Duodenal mucosa (tissue), 2 donors: ENCODE measurements at regions not wholly inside any gene's neighbourhood (a gene's known extent, or its start where the extent isn't known, plus 50 kb on each side); places are given as distances from the start of the nearest gene placed in this dataset.
"Not testable (repeated sequence)": the region's sequence is repeated elsewhere in the genome, so short reads cannot be mapped to it uniquely, and the experiment has no call there.

ENCODE experiments used
- H3K27ac ChIP-seq: one replicate; pipeline ENCODE4 v1.7.0; 2013; ENCODE audit warnings: low read depth, low read length
- H3K27me3 ChIP-seq, 2 donors: one replicate each; pipeline ENCODE4 v1.7.0; 2013; ENCODE audit warnings: low read length in 2 of 2, control low read depth in 1 of 2; ENCODE audit not compliant: insufficient read depth in 2 of 2, control insufficient read depth in 1 of 2
- H3K36me3 ChIP-seq, 2 donors: one replicate each; pipeline ENCODE4 v1.7.0; 2013; ENCODE audit warnings: low read length in 2 of 2, control low read depth in 1 of 2; ENCODE audit not compliant: insufficient read depth in 2 of 2, control insufficient read depth in 1 of 2
- H3K4me1 ChIP-seq, 2 donors: one replicate each; pipeline ENCODE4 v1.7.0; 2013; ENCODE audit warnings: low read length in 2 of 2, control low read depth in 1 of 2; ENCODE audit not compliant: insufficient read depth in 2 of 2, control insufficient read depth in 1 of 2
- H3K4me3 ChIP-seq, 2 donors: one replicate each; pipeline ENCODE4 v1.7.0; 2013; ENCODE audit warnings: low read length in 2 of 2, low read depth in 1 of 2
- H3K9ac ChIP-seq, 2 donors: one replicate each; pipeline ENCODE4 v1.7.0; 2013; ENCODE audit warnings: low read length in 2 of 2, low read depth in 1 of 2
- H3K9me3 ChIP-seq, 2 donors: one replicate each; pipeline ENCODE4 v1.7.0; 2013; ENCODE audit warnings: low read length in 2 of 2, control low read depth in 1 of 2; ENCODE audit not compliant: control insufficient read depth in 1 of 2

DNA sequence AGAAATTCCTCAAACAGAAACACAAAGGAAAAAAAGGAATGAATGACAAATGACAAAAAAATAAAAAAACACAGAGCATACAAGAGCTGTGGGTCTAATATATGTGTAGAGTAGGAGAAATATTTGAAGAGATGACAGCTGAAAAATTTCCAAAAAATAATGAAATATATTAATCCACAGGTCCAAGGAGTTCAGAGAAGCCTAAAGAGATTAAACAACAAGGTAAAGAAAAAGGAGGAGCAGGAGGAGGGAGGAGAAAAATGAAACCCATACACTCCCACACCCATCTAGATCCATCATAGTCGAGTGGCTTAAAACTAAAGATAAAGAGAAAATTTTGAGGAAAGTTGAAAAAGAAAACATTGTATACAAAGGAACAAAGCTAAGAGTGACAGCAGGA lies 182.4 kb upstream of the MAP3K1 start:
- H3K36me3 ChIP-seq: no peaks in the 10 kb centered on the region
- H3K4me1 ChIP-seq: peaks cover 9 to 16% of the 10 kb centered on the region in 2 donors
- H3K9ac ChIP-seq: no peak overlapping the region
- no peak overlapping the region for H3K4me3 ChIP-seq
- no peaks in the 10 kb centered on the region for H3K27me3 ChIP-seq
- peaks cover 0 to under 1% of the 10 kb centered on the region in 2 donors for H3K9me3 ChIP-seq
- no peak overlapping the region for H3K27ac ChIP-seq

DNA sequence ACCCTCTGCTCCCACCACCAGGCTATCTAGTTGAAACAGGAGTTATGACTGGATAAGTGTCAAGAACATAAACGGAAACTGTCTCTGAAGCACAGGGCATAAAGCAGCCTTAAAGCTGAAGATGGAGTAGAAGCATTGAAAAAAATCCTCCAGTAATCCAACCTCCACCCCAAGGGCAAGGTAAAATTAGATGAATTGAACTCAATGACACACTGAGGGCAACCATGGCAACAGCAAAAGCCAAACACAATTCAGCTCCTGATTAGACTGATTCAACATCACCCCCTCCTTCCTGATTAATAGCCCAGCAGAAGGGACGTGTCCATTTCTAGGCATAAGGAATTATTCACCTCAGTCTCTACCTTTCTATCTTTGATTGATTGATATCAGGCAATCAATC lies 183.2 kb upstream of the MAP3K1 start:
- H3K36me3 ChIP-seq: no peaks in the 10 kb centered on the region
- H3K4me3 ChIP-seq: no peak overlapping the region
- no peak overlapping the region for H3K9ac ChIP-seq
- H3K27ac ChIP-seq: no peak overlapping the region
- peaks cover 3 to 9% of the 10 kb centered on the region in 2 donors for H3K4me1 ChIP-seq
- H3K27me3 ChIP-seq: no peaks in the 10 kb centered on the region
- peaks cover 0 to 3% of the 10 kb centered on the region in 2 donors for H3K9me3 ChIP-seq

DNA sequence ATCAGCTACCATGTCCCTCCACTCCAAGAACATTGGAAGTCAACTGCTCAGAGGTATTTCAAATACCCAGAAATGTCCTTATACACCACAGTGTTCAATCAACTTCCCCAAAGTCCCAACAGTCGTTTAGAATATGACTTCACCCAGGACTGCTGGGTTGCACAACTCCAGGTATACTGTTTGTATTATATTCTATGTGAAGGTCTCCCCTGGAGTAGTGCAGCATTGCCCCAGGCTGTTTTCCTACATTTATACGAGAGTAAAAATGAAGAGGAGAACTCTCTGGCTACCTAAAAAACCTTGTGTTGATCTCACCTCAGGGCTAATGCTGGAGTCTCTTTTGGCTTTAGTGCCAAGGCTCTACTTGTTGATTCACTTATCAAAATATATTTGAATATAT lies 183.6 kb upstream of the MAP3K1 start:
- Histone ChIP-seq H3K27ac (no peak overlapping the region), H3K4me1 (peaks cover 0 to 4% of the 10 kb centered on the region in 2 donors), H3K36me3 (no peaks in the 10 kb centered on the region), H3K27me3 (no peaks in the 10 kb centered on the region), H3K9ac (no peak overlapping the region), H3K9me3 (peaks cover 0 to 3% of the 10 kb centered on the region in 2 donors), H3K4me3 (no peak overlapping the region)

DNA sequence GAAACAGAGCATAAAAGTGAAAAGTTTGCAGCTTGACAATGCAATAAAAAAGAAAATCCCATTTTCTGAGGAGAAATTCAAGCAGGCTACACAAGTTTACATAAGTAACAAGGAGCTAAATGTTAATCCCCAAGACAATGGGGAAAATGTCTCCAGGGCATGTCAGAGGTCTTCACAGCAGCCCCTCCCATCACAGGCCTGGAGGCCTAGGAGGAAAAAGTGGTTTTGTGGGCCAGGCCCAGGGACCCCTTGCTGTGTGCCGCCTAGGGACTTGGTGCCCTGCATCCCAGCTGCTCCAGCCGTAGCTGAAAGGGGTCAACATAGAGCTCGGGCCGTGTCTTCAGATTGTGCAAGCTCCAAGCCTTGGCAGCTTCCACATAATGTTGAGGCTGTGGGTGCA lies 186.7 kb upstream of the MAP3K1 start:
- H3K27ac ChIP-seq, H3K27me3 ChIP-seq, H3K4me1 ChIP-seq, H3K4me3 ChIP-seq, H3K36me3 ChIP-seq, H3K9me3 ChIP-seq, H3K9ac ChIP-seq: not testable (repeated sequence)

DNA sequence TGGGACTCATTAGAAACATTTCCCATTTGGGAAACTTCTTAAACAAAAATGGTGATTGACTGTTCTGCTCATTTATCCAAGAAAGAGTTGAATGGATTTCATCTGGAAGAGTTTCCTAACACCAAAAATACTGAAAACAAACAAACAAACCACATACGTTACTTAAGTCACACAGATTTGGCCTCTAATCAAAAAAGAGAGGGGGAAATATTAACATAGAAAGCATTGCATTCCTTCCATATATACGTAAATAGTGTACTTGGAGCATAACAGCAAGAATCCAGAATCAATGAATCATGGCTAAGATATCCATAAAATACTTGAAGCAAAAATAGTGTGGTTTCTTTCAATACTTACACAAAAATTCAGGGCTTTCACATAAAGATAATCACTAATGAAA lies 189.8 kb upstream of the MAP3K1 start:
- Histone ChIP-seq H3K27me3 (no peaks in the 10 kb centered on the region), H3K9me3 (peaks cover 0 to 3% of the 10 kb centered on the region in 2 donors), H3K4me3 (no peak overlapping the region), H3K9ac (no peak overlapping the region), H3K36me3 (no peaks in the 10 kb centered on the region), H3K27ac (no peak overlapping the region), H3K4me1 (no peaks in the 10 kb centered on the region)

DNA sequence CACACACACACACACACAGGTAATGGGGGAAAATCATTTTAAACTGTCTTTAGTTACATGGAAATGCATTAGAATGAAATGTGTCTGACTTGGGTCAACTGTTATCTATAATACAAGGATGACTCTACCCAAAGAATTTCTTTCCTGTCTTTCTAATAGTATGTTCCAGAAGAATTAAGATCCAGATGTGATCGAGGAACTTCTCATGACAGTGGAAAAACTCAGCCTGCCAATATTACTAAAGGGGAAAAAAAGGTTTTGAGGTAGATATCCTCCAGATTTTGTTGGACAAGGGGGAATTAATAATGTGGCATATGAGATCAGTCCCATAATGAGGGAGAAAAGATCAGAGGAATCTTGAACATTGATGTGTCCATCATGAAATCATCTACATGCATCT lies 190.6 kb upstream of the MAP3K1 start:
- H3K9ac ChIP-seq: no peak overlapping the region
- H3K4me3 ChIP-seq: no peak overlapping the region
- H3K9me3 ChIP-seq: peaks cover 0 to 3% of the 10 kb centered on the region in 2 donors

DNA sequence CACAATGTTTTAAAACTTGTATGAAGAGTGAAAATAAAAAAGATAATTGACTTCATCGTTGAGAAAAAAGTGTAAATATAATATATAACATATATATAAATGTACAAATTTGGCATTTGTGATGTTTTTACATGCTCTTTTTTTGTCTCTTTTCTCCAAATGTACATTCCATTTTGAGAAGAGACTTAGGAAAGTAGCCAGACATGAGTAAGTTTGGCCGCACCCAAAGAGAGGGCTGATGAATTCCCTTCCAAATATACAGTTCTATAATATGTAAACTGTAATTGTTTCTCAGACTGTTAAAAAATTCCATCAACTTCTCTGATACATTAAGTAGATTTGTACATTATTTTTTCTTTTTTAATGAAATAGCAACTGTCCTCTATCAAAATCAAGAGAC lies 193.2 kb upstream of the MAP3K1 start:
- Histone ChIP-seq H3K9me3 (peaks cover 12 to 14% of the 10 kb centered on the region in 2 donors), H3K9ac (no peak overlapping the region), H3K4me3 (no peak overlapping the region), H3K27me3 (no peaks in the 10 kb centered on the region), H3K27ac (no peak overlapping the region), H3K36me3 (no peaks in the 10 kb centered on the region), H3K4me1 (no peaks in the 10 kb centered on the region)

More for the DNA sequence above, 190.6 kb upstream of the MAP3K1 start:
- H3K4me1 ChIP-seq: no peaks in the 10 kb centered on the region
- H3K27ac ChIP-seq: no peak overlapping the region
- H3K36me3 ChIP-seq: no peaks in the 10 kb centered on the region
- H3K27me3 ChIP-seq: no peaks in the 10 kb centered on the region

DNA sequence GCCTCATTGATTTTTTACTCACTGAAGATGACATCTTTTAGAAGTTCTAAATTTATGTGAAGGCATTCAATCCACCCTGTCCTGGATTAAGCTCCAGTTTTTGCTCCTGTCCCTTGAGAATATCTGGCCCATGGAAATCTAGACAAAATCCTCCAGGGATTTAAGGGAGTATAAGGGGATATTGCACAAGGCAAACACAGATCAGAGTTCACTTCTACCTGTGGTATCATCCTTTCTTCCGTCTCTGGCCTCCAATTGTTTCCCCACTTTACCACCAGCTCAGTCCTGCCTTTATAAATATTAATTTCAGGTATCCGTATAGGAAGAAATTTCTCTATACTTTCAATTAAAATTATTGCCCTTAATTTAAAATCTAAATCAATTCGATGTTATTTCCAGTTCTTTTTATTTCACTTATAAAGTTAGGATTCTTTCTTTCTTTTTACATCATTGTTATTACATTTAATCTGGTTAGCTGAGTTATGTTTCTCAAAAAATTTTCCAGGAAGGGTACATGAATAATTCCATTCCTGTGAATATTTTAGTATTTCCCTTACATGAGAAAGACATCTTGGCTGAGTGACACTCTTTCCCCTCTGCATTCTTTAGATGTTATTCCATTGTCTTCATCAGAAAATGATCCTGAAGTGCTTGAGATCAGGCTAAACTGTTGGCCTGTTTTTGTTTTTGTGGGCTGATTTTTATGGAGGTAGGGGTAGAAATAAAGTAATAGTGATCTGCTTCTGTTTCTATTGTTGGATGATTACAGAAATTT lies 194.3 kb upstream of the MAP3K1 start:
- Histone ChIP-seq H3K9me3 (peaks cover 12 to 14% of the 10 kb centered on the region in 2 donors), H3K36me3 (no peaks in the 10 kb centered on the region), H3K4me1 (peaks cover 6 to 9% of the 10 kb centered on the region in 2 donors), H3K4me3 (no peak overlapping the region), H3K9ac (no peak overlapping the region), H3K27me3 (no peaks in the 10 kb centered on the region), H3K27ac (no peak overlapping the region)

DNA sequence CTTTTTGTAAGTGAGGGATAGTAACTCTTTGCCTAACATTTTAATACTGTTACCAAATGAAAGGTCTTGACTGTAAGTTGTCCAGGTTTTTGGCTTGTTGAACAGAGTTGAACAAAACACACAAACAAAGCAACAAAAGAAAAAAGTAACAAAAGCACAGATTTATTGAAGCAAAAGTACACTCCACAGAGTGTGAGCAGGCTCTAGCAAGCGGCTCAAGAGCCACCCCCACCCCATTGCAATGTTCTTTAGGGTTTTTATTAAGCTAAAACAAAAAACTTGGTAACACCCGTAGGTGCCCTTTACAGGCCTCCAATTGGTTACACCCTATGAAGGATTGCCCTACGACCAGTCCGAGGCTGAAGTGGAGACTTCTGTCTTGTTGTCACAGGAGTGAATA lies 197.4 kb upstream of the MAP3K1 start:
- Histone ChIP-seq H3K4me1 (peaks cover 16 to 20% of the 10 kb centered on the region in 2 donors), H3K27me3 (no peaks in the 10 kb centered on the region), H3K9ac (no peak overlapping the region), H3K9me3 (peaks cover 12 to 14% of the 10 kb centered on the region in 2 donors), H3K4me3 (no peak overlapping the region), H3K36me3 (no peaks in the 10 kb centered on the region), H3K27ac (no peak overlapping the region)

DNA sequence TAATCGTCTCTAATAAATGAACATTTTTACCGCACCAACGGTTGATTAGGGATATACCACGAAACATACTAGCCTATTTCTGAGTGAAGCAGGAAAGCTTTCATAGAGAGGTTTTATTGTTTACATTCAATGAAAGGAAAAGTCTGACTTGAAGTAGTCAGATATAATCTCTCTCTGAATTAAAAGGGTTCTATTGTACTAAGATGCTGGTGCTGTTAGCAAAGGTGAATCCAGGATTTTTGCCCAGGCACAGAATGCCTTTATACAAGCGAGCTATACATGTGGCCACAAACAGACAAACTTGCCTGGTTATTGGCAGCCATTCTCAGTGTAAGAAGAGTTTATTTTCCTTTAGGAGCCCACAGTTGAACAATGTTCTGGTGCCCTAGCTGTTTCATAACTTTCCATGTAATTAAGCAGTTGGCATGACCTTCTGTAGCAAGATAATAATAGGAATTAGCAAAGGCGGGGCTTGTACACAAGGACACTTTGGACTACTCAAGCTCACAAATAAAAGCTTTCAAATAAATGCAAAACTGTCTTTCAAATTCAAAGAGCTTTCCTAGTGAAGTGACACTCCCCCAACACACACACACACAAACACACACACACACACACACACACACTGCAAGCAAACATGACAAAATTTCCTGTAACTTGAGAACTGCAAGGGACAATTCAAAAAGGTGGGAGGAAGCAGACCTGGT lies 198.7 kb upstream of the MAP3K1 start:
- Histone ChIP-seq H3K4me3 (no peak overlapping the region), H3K27ac (no peak overlapping the region)

More for the DNA sequence above, 198.7 kb upstream of the MAP3K1 start:
- Histone ChIP-seq H3K36me3 (no peaks in the 10 kb centered on the region), H3K9me3 (peaks cover 12 to 14% of the 10 kb centered on the region in 2 donors), H3K27me3 (no peaks in the 10 kb centered on the region), H3K4me1 (peaks cover 16 to 20% of the 10 kb centered on the region in 2 donors), H3K9ac (no peak overlapping the region)
